ENCODE measurements at regions not wholly inside any gene's neighbourhood (a gene's known extent, or its start where the extent isn't known, plus 50 kb on each side); places are given as distances from the start of the nearest gene placed in this dataset.

- DNase-seq (ENCODE audit: low read depth, low spot score) = no peak
Measured at GRCh38 chr1:56050911-56051310, 528.5 kb downstream of the PLPP3 start.

GRCh38 chr1:56045477-56045876, 533.9 kb downstream of the PLPP3 start:
- no peak for DNase-seq (ENCODE audit: low read depth, low spot score)

- no peak for DNase-seq (ENCODE audit: low read depth, low spot score)
Measured at GRCh38 chr1:56045062-56045461, 534.3 kb downstream of the PLPP3 start.

GRCh38 chr1:56036479-56036878, 542.9 kb downstream of the PLPP3 start:
- DNase-seq (ENCODE audit: low read depth, low spot score) = no peak

- no peak for DNase-seq (ENCODE audit: low read depth, low spot score)
Measured at GRCh38 chr1:56034847-56035481, 544.4 kb downstream of the PLPP3 start.

- DNase-seq (ENCODE audit: low read depth, low spot score) = no peak
Measured at GRCh38 chr1:56034222-56034621, 545.1 kb downstream of the PLPP3 start.

- DNase-seq (ENCODE audit: low read depth, low spot score) = no peak
Measured at GRCh38 chr1:56033321-56034037, 545.9 kb downstream of the PLPP3 start.

- DNase-seq (ENCODE audit: low read depth, low spot score) = no peak
Measured at GRCh38 chr1:56032096-56032676, 547.2 kb downstream of the PLPP3 start.

- DNase-seq (ENCODE audit: low read depth, low spot score) = no peak
Measured at GRCh38 chr1:56031001-56031400, 548.4 kb downstream of the PLPP3 start.

GRCh38 chr1:56029319-56030003, 549.9 kb downstream of the PLPP3 start:
- DNase-seq (ENCODE audit: low read depth, low spot score) = no peak

- no peak for DNase-seq (ENCODE audit: low read depth, low spot score)
Measured at GRCh38 chr1:56028911-56029310, 550.5 kb downstream of the PLPP3 start.

- DNase-seq (ENCODE audit: low read depth, low spot score) = no peak
Measured at GRCh38 chr1:56028244-56028643, 551.1 kb downstream of the PLPP3 start.

GRCh38 chr1:56025942-56026341, 553.4 kb downstream of the PLPP3 start:
- no peak for DNase-seq (ENCODE audit: low read depth, low spot score)

GRCh38 chr1:56024155-56024554, 555.2 kb downstream of the PLPP3 start:
- no peak for DNase-seq (ENCODE audit: low read depth, low spot score)

- no peak for DNase-seq (ENCODE audit: low read depth, low spot score)
Measured at GRCh38 chr1:56019922-56020321, 559.4 kb downstream of the PLPP3 start.

GRCh38 chr1:56019472-56019871, 559.9 kb downstream of the PLPP3 start:
- no peak for DNase-seq (ENCODE audit: low read depth, low spot score)

GRCh38 chr1:56017336-56017735, 562.0 kb downstream of the PLPP3 start:
- no peak for DNase-seq (ENCODE audit: low read depth, low spot score)

GRCh38 chr1:56003846-56004245, 575.5 kb downstream of the PLPP3 start:
- no peak for DNase-seq (ENCODE audit: low read depth, low spot score)

- DNase-seq (ENCODE audit: low read depth, low spot score) = no peak
Measured at GRCh38 chr1:56002231-56002630, 577.1 kb downstream of the PLPP3 start.

- no peak for DNase-seq (ENCODE audit: low read depth, low spot score)
Measured at GRCh38 chr1:56000424-56000823, 578.9 kb downstream of the PLPP3 start.

- no peak for DNase-seq (ENCODE audit: low read depth, low spot score)
Measured at GRCh38 chr1:55997536-55997935, 581.8 kb downstream of the PLPP3 start.

- no peak for DNase-seq (ENCODE audit: low read depth, low spot score)
Measured at GRCh38 chr1:55993646-55994318, 585.6 kb downstream of the PLPP3 start.

All from pulmonary artery endothelial cell (primary cell).